ENCODE measurements at regions not wholly inside any gene's neighbourhood (a gene's known extent, or its start where the extent isn't known, plus 50 kb on each side); places are given as distances from the start of the nearest gene placed in this dataset.
A peak's percentile ranks its signal among the peaks of the same experiment; 100 is the strongest.

GRCh38 chr15:93954985-93955571, 276.3 kb upstream of the MCTP2 start:
- H3K36me3 ChIP-seq = no peaks in the 10 kb centered on the region
- no peak overlapping the region for H3K4me3 ChIP-seq
- peaks cover 0 to 14% (median 9%) of the 10 kb centered on the region in 7 donors for H3K27me3 ChIP-seq
- H3K9me3 ChIP-seq = peaks cover 0 to 7% (median 0%) of the 10 kb centered on the region in 11 donors
- no peak for TF ChIP-seq CTCF (IDR thresholded peaks at IDR 0.05)
- intact Hi-C loops (cut with DNase I) = no loop called here
- WGBS, 2 donors = 20 to 23% methylated on average over 8 of the region's 8 CpGs
- DNase-seq (no peak), ATAC-seq (peak in 1 of 8 donors; percentile 25)
- H3K4me1 ChIP-seq = no peaks in the 10 kb centered on the region
- H3K27ac ChIP-seq = no peak overlapping the region

GRCh38 chr15:93948726-93949125, 282.6 kb upstream of the MCTP2 start:
- 52 to 57% methylated on average over 8 of the region's 8 CpGs for WGBS, 2 donors
- Histone ChIP-seq H3K27me3 (peaks cover 0 to 12% (median 6%) of the 10 kb centered on the region in 7 donors), H3K9me3 (peaks cover 0 to 4% (median 0%) of the 10 kb centered on the region in 11 donors), H3K36me3 (no peaks in the 10 kb centered on the region), H3K4me1 (no peaks in the 10 kb centered on the region), H3K4me3 (no peak overlapping the region), H3K27ac (no peak overlapping the region)
- peak in 1 of 8 donors; percentile 25 for ATAC-seq
- intact Hi-C loops (cut with DNase I) = loop anchor here in 1 of 10 donors (10.0 kb wide), 1 partner anchor 64 kb away; no protein-coding TSS in a partner anchor
- no peak for TF ChIP-seq CTCF (IDR thresholded peaks at IDR 0.05)
- DNase-seq = no peak

- H3K27me3 ChIP-seq = peaks cover 0 to under 1% (median 0%) of the 10 kb centered on the region in 7 donors
- no peak for TF ChIP-seq CTCF (IDR thresholded peaks at IDR 0.05)
- peaks cover 0 to 4% (median 0%) of the 10 kb centered on the region in 11 donors for H3K9me3 ChIP-seq
- DNase-seq = no peak
- H3K27ac ChIP-seq = peak overlapping the region in 3 of 10 donors; percentile 10 to 25 (median 18)
- no peak for ATAC-seq
- no peaks in the 10 kb centered on the region for H3K36me3 ChIP-seq
- H3K4me3 ChIP-seq = no peak overlapping the region
- intact Hi-C loops (cut with DNase I) = loop anchor here in 1 of 10 donors (10.0 kb wide), 1 partner anchor 59 kb away; no protein-coding TSS in a partner anchor
- 20 to 25% methylated on average over 4 of the region's 4 CpGs for WGBS, 2 donors
- peaks cover 0 to 8% (median 0%) of the 10 kb centered on the region in 9 donors for H3K4me1 ChIP-seq
These were observed 287.8 kb upstream of the MCTP2 start for GRCh38 chr15:93943586-93943985.

GRCh38 chr15:93942269-93942694, 289.1 kb upstream of the MCTP2 start:
- no peak for TF ChIP-seq CTCF (IDR thresholded peaks at IDR 0.05)
- Histone ChIP-seq H3K27me3 (peaks cover 0 to 5% (median 0%) of the 10 kb centered on the region in 7 donors), H3K27ac (peak overlapping the region in 6 of 10 donors; percentile 38 to 66 (median 54)), H3K4me1 (peaks cover 0 to 8% (median 0%) of the 10 kb centered on the region in 9 donors), H3K4me3 (no peak overlapping the region), H3K9me3 (peaks cover 0 to 4% (median 0%) of the 10 kb centered on the region in 11 donors), H3K36me3 (no peaks in the 10 kb centered on the region)
- no peak for DNase-seq
- ATAC-seq = peak in 4 of 8 donors; percentile 30 to 73 (median 53)
- intact Hi-C loops (cut with DNase I) = loop anchor here in 1 of 10 donors (10.0 kb wide), 1 partner anchor 57 kb away; no protein-coding TSS in a partner anchor
- WGBS, 2 donors = 51 to 62% methylated on average over 2 of the region's 2 CpGs

Data from heart right ventricle (tissue), 16 donors.